ENCODE measurements at regions not wholly inside any gene's neighbourhood (a gene's known extent, or its start where the extent isn't known, plus 50 kb on each side); places are given as distances from the start of the nearest gene placed in this dataset.
"Not testable (repeated sequence)": the region's sequence is repeated elsewhere in the genome, so short reads cannot be mapped to it uniquely, and the experiment has no call there.

DNA sequence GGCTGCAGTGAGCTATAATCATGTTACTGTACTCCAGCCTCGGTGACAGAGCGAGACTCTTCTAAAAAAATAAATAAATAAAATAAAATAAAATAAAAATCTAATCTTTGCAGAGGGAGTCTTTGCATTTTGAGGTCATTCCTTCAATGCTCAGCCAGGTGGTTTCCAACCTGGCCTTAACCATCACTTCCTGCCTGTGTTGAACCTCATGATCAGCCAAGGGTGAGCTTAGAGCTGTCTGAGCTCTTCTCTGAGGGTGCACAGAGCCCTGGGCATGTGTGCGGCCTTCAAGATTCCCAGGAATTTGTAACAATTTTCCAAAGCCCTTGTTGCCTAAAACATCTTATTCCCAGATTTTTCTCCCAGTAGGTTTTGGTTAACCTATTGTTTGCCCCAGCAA is 94.3 kb downstream of the KCNJ12 start:
- 87 to 94% (median 90%) methylated on average over 3 of the region's 3 CpGs for WGBS, 5 donors
- H3K9me3 ChIP-seq; H3K27ac ChIP-seq; H3K4me1 ChIP-seq; H3K27me3 ChIP-seq; intact Hi-C loops (cut with DNase I; ENCODE audit: low total_unique reads); H3K4me3 ChIP-seq; H3K36me3 ChIP-seq; DNase-seq: not testable (repeated sequence)

DNA sequence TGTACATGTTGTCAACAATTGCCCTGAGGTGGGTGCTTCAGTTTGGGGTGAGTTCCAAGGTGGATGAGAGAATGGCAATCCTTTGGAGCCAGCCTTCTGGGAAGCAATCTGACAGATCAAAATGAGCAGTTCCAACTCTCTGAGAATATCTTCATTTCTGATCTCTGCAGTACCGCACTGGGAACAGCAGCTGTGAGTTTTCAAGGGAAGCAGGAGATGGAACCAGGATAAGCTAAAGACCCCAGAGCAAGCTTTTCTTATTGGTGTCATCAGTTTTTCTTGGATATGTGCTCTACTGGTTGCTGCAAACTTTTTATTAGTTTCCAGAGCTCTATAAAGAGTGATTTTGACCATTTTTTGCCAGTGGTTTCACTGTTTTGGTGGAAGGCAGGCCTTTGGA is 94.7 kb downstream of the KCNJ12 start:
- no peak for DNase-seq
- Histone ChIP-seq H3K36me3 (no peaks in the 10 kb centered on the region), H3K9me3 (no peaks in the 10 kb centered on the region), H3K4me1 (no peaks in the 10 kb centered on the region), H3K27ac (no peak overlapping the region), H3K27me3 (peaks cover 0 to 14% (median 9%) of the 10 kb centered on the region in 3 donors), H3K4me3 (no peak overlapping the region)
- TF ChIP-seq, protein P1, sequence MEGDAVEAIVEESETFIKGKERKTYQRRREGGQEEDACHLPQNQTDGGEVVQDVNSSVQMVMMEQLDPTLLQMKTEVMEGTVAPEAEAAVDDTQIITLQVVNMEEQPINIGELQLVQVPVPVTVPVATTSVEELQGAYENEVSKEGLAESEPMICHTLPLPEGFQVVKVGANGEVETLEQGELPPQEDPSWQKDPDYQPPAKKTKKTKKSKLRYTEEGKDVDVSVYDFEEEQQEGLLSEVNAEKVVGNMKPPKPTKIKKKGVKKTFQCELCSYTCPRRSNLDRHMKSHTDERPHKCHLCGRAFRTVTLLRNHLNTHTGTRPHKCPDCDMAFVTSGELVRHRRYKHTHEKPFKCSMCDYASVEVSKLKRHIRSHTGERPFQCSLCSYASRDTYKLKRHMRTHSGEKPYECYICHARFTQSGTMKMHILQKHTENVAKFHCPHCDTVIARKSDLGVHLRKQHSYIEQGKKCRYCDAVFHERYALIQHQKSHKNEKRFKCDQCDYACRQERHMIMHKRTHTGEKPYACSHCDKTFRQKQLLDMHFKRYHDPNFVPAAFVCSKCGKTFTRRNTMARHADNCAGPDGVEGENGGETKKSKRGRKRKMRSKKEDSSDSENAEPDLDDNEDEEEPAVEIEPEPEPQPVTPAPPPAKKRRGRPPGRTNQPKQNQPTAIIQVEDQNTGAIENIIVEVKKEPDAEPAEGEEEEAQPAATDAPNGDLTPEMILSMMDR (IDR thresholded peaks at IDR 0.05): no peak
- TF ChIP-seq POLR2AphosphoS5 (IDR thresholded peaks at IDR 0.05): no peak
- TF ChIP-seq POLR2A (IDR thresholded peaks at IDR 0.05): no peak
- no peak for TF ChIP-seq EP300 (IDR thresholded peaks at IDR 0.05)
- 70 to 89% (median 77%) methylated on average over 1 of the region's 1 CpG for WGBS, 5 donors
- intact Hi-C loops (cut with DNase I; ENCODE audit: low total_unique reads): no loop called here

DNA sequence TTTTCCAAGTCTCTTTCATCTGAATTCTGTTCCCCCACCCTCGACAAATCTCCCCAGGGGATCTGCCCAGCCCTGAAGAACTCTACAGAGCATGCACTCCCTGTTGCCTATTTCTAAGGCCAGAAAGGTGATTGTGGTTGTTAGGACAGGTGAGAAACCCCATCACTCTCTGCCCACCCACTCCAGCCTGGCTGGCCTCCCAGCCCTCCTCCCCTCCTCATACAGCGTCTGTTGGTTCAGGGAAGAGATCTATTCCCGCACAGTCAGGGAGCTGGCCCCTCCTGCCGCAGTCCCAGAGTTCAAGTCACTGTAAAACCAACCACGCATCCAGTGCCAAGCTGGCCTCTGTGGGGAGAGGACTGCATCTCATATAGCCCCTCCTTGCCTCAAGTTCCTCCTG is 98.7 kb downstream of the KCNJ12 start:
- 55 to 73% (median 67%) methylated on average over 5 of the region's 5 CpGs for WGBS, 5 donors
- Histone ChIP-seq H3K36me3 (no peaks in the 10 kb centered on the region), H3K4me1 (no peaks in the 10 kb centered on the region), H3K27ac (no peak overlapping the region), H3K4me3 (no peak overlapping the region), H3K27me3 (peaks cover 0 to 45% (median 9%) of the 10 kb centered on the region in 3 donors), H3K9me3 (peaks cover 0 to 23% (median 14%) of the 10 kb centered on the region in 4 donors)
- intact Hi-C loops (cut with DNase I; ENCODE audit: low total_unique reads): no loop called here
- TF ChIP-seq, protein P1 (IDR thresholded peaks at IDR 0.05): no peak
- TF ChIP-seq EP300 (IDR thresholded peaks at IDR 0.05) (no peak), POLR2AphosphoS5 (IDR thresholded peaks at IDR 0.05) (no peak), POLR2A (IDR thresholded peaks at IDR 0.05) (no peak)
- DNase-seq: no peak

DNA sequence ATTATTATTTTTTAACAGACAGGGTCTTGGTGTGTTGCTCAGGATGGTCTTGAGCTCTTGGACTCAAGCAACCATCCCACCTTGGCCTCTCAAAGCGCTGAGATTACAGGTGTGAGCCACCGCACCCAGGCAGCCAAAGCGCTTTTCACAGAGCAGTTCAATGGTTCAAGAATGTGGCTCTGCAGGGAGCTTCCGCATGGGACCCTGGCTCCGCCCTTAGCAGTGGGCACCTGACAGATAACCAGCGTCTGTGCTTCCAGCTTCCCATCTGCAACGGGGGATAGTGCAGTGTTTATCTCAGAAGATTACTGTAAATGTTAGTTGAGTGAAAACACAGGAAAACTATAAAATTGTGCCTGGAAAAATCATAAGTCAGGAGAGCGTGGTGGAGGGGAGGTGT is 99.4 kb downstream of the KCNJ12 start:
- TF ChIP-seq EP300 (IDR thresholded peaks at IDR 0.05): no peak
- TF ChIP-seq, protein P1 (IDR thresholded peaks at IDR 0.05): no peak
- no peak for TF ChIP-seq POLR2A (IDR thresholded peaks at IDR 0.05)
- no peak for TF ChIP-seq POLR2AphosphoS5 (IDR thresholded peaks at IDR 0.05)

DNA sequence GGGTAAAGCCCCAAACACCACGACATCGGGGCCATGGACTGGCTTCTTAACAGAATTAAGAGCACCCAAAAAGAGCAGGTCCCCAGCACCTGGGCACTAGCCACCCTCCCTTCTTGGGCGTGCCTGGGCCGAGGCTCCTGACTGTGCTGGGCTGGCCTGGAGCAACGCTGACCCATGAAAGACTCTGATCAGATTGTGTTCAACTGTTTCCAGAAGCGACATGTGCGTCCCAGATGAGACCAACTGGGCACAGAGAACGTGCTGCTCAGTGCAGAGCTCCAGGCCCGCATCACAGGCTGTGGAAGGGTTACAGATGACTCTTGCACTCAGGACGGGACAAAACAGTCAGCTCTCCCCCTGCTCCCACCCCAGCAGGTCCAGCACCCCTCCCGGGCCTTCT is 100.7 kb downstream of the KCNJ12 start:
- WGBS, 5 donors: 82 to 92% (median 88%) methylated on average over 5 to 11 of the region's 11 CpGs
- intact Hi-C loops (cut with DNase I; ENCODE audit: low total_unique reads): no loop called here
- no peaks in the 10 kb centered on the region for H3K4me1 ChIP-seq
- H3K27me3 ChIP-seq: peaks cover 0 to 54% (median 13%) of the 10 kb centered on the region in 3 donors
- no peak overlapping the region for H3K27ac ChIP-seq
- DNase-seq: no peak
- H3K9me3 ChIP-seq: peaks cover 0 to 23% (median 14%) of the 10 kb centered on the region in 4 donors
- no peaks in the 10 kb centered on the region for H3K36me3 ChIP-seq
- TF ChIP-seq EP300 (IDR thresholded peaks at IDR 0.05): no peak
- no peak for TF ChIP-seq POLR2AphosphoS5 (IDR thresholded peaks at IDR 0.05)
- TF ChIP-seq POLR2A (IDR thresholded peaks at IDR 0.05): no peak
- TF ChIP-seq, protein P1 (IDR thresholded peaks at IDR 0.05): no peak
- H3K4me3 ChIP-seq: no peak overlapping the region

More for the DNA sequence above, 99.4 kb downstream of the KCNJ12 start:
- intact Hi-C loops (cut with DNase I; ENCODE audit: low total_unique reads): no loop called here
- Histone ChIP-seq H3K4me3 (no peak overlapping the region), H3K9me3 (peaks cover 0 to 23% (median 14%) of the 10 kb centered on the region in 4 donors), H3K27ac (no peak overlapping the region), H3K36me3 (no peaks in the 10 kb centered on the region), H3K4me1 (no peaks in the 10 kb centered on the region), H3K27me3 (peaks cover 0 to 52% (median 10%) of the 10 kb centered on the region in 3 donors)
- 60 to 70% (median 65%) methylated on average over 8 of the region's 8 CpGs for WGBS, 5 donors
- DNase-seq: no peak

Measured in stomach (tissue), 8 donors.